GM06990 (cell line): ENCODE measurements at regions not wholly inside any gene's neighbourhood (a gene's known extent, or its start where the extent isn't known, plus 50 kb on each side); places are given as distances from the start of the nearest gene placed in this dataset.
"Not testable (repeated sequence)": the region's sequence is repeated elsewhere in the genome, so short reads cannot be mapped to it uniquely, and the experiment has no call there.

Source experiments
- DNase-seq: peaks from one replicate; pipeline ENCODE4 v3.0.0-alpha.2; 2011; ENCODE audit not compliant: insufficient read length; ENCODE audit errors: extremely low read depth
- H3K27me3 ChIP-seq: replicated peaks from 2 replicates; pipeline ENCODE4 v1.6.0; 2011; ENCODE audit warnings: low read length; ENCODE audit not compliant: control insufficient read depth, insufficient read depth
- H3K36me3 ChIP-seq: 2 replicates; pipeline ENCODE4 v1.5.1; 2011; ENCODE audit warnings: low read length; ENCODE audit not compliant: control insufficient read depth, insufficient read depth
- H3K4me3 ChIP-seq: replicated peaks from 2 replicates; pipeline ENCODE4 v1.5.1; 2011; ENCODE audit warnings: low read depth, mild to moderate bottlenecking, control low read depth, low read length
- TF ChIP-seq, protein P1 (sequence below): IDR thresholded peaks from 2 replicates; pipeline ENCODE4 v1.5.1; 2011; ENCODE audit warnings: low read length, control low read depth, mild to moderate bottlenecking, inconsistent platforms; ENCODE audit not compliant: insufficient read depth, poor library complexity, severe bottlenecking

DNA sequence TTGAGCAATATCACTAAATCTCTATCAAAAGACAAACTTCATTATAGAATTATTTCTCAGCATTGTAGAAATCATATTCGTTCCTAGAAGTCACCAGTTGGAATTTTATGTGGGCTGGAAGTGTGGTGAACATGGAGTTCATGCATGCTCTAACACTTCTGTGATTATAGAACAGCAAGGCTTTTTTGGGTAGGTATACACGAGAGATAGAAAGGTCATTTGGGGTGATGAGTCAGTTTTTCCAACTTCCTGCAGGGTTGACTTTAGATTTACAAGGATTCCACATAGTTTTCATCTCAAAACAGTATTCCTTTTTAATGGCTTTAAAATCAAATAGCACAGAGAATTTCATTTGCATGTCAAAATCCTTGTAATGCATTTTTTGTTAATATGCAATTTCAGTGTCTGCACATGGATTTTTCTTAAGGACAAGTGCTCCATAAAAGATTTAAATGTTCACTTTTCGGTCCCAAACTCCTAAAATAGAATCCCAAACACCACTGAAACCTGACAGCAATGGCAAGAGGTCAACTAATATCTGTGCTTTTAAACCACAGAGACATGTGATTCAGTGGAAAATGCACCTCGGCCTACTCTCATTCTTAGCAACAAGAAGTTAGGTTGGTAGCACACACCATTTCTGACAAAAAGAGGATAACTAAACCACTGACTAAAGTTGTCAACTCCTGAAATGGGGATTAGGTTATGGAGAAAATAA lies 211.0 kb downstream of the MOXD1 start:
- DNase-seq = no peak
- H3K27me3 ChIP-seq = no peaks in the 10 kb centered on the region
- no peak overlapping the region for H3K4me3 ChIP-seq
- TF ChIP-seq, protein P1, sequence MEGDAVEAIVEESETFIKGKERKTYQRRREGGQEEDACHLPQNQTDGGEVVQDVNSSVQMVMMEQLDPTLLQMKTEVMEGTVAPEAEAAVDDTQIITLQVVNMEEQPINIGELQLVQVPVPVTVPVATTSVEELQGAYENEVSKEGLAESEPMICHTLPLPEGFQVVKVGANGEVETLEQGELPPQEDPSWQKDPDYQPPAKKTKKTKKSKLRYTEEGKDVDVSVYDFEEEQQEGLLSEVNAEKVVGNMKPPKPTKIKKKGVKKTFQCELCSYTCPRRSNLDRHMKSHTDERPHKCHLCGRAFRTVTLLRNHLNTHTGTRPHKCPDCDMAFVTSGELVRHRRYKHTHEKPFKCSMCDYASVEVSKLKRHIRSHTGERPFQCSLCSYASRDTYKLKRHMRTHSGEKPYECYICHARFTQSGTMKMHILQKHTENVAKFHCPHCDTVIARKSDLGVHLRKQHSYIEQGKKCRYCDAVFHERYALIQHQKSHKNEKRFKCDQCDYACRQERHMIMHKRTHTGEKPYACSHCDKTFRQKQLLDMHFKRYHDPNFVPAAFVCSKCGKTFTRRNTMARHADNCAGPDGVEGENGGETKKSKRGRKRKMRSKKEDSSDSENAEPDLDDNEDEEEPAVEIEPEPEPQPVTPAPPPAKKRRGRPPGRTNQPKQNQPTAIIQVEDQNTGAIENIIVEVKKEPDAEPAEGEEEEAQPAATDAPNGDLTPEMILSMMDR = no peak
- no peaks in the 10 kb centered on the region for H3K36me3 ChIP-seq

DNA sequence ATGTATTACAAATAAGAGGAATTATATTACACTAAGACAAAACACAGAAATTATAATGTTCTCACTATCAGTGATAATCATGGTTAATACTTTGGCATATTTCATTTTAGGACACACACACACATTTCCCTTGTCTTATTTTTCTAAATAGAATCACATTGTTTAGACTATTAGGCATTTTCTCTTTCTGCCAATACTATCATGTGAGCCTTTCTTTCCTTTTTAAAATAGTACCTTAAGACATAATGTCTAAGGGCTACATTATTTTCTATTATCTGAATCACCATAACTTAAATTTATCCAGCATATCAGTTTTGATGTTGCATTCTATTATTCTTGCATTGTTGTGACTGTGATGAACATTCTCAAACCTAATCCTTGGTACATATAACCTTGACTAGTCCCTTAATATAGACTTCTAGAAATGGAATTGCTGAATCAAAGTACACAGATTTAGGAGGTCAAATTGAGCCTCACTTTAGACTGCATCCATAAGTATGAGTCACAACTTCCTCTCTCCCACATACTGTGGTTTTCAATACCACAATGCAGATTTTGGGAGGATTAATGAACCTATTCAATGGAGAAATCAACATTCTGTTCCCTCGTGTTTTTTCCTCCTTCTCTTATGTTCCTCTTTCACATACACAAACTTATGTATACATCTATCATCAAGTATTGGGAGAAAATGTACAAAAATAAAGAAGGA lies 212.6 kb downstream of the MOXD1 start:
- TF ChIP-seq, protein P1 = no peak
- DNase-seq = no peak

DNA sequence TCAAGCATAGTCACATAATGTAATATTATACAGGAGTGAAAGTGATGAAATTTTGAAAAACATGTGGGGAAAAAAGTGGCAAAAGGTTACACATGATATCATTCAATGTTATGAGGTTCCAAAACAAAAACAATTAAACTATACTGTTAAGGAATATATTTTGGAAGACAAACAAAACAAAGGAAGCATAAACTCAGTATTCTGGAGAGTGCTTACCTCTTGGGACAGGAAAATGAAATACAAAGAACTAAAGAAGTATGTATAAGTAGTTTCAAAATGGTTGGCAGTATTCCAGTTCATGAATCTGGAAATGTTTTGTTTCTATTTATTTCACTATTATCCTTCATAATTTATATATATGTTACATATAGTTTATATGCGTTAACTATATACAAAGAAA lies 213.5 kb downstream of the MOXD1 start:
- H3K27me3 ChIP-seq = no peaks in the 10 kb centered on the region
- H3K4me3 ChIP-seq = no peak overlapping the region
- no peaks in the 10 kb centered on the region for H3K36me3 ChIP-seq
- TF ChIP-seq, protein P1 = no peak
- no peak for DNase-seq

More for the DNA sequence above, 212.6 kb downstream of the MOXD1 start:
- H3K36me3 ChIP-seq = no peaks in the 10 kb centered on the region
- H3K4me3 ChIP-seq = no peak overlapping the region
- H3K27me3 ChIP-seq = no peaks in the 10 kb centered on the region

DNA sequence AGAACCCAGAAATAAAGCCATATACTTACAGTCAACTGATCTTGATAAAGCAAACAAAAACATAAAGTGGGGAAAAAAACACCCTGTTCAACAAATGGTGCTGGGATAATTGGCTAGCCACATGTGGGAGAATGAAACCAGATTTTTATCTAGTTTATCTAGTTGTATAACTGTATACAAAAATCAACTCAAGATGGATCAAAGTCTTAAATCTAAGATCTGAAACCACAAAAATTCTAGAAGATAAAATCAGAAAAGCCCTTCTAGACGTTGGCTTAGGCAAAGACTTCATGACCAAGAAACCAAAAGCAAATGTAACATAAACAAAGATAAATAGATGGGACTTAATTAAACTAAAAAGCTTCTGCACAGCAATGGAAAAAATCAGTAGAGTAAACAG lies 216.3 kb downstream of the MOXD1 start:
- DNase-seq, H3K27me3 ChIP-seq: not testable (repeated sequence)

DNA sequence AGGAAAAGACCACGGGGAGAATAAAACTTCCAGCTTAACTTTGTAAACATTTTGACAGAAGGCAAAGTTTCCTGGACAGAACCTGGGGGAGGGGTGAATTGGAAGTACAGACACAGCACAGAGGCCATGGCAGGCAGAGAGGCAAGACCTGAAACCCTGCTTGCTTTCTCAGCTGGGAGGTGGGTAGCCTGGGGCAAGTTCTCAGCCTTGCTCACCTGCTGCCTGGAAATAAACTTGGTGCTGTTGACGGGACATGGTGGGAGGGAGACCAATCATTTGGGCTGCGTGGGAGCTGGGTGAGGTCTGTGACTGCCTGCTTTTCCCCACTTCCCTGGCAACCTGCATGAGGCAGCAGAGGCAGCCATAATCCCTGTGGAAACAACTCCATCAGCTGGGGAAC lies 221.3 kb downstream of the MOXD1 start:
- no peak for DNase-seq
- no peak overlapping the region for H3K4me3 ChIP-seq
- TF ChIP-seq, protein P1 = no peak
- H3K36me3 ChIP-seq = no peaks in the 10 kb centered on the region
- no peaks in the 10 kb centered on the region; the same call in none of the 2 replicates for H3K27me3 ChIP-seq

More for the DNA sequence above, 216.3 kb downstream of the MOXD1 start:
- not testable (repeated sequence) for H3K4me3 ChIP-seq, H3K36me3 ChIP-seq

DNA sequence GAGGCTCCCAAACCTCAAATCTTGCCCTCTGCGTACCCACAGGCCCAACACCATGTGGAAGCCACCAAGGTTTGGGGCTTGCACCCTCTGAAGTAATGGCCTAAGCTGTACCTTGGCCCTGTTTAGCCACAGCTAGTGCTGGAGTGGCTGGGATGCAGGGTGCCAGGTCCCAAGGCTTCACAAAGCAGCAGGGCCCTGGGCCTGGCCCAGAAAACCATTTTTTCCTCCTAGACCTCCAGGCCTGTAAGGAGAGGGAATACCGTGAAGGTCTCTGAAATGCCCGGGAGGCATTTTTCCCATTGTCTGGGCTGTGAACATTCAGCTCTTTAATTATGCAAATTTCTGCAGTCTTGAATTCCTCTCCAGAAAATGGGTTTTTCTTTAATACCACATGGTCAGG lies 223.7 kb upstream of the CCN2 start:
- DNase-seq = no peak
- no peaks in the 10 kb centered on the region for H3K36me3 ChIP-seq

More for the DNA sequence above, 223.7 kb upstream of the CCN2 start:
- no peak overlapping the region for H3K4me3 ChIP-seq
- TF ChIP-seq, protein P1 = no peak
- no peaks in the 10 kb centered on the region; the same call in none of the 2 replicates for H3K27me3 ChIP-seq
